ENCODE measurements at regions not wholly inside any gene's neighbourhood (a gene's known extent, or its start where the extent isn't known, plus 50 kb on each side); places are given as distances from the start of the nearest gene placed in this dataset.
"Not testable (repeated sequence)": the region's sequence is repeated elsewhere in the genome, so short reads cannot be mapped to it uniquely, and the experiment has no call there.

DNA sequence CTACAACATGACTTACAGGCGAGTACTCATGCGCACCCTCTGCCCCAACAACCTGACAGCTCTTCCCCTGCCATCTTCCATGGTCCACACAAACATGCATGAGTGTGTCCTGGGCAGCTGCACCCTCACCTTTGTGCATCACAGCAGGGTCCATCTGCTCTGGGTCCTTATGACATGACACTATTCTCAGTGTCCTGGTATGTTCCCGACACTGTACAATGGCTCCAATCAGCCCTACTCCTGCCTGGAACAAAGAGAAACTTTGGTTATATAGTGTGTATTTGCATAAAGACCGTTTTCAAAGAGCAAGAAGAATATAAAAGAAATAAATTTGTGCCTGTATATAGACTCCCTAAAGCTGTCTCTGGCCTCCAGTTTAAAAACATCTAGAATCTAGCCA, 1679.2 kb downstream of the SPATA31A7 start:
- TF ChIP-seq, protein P1, sequence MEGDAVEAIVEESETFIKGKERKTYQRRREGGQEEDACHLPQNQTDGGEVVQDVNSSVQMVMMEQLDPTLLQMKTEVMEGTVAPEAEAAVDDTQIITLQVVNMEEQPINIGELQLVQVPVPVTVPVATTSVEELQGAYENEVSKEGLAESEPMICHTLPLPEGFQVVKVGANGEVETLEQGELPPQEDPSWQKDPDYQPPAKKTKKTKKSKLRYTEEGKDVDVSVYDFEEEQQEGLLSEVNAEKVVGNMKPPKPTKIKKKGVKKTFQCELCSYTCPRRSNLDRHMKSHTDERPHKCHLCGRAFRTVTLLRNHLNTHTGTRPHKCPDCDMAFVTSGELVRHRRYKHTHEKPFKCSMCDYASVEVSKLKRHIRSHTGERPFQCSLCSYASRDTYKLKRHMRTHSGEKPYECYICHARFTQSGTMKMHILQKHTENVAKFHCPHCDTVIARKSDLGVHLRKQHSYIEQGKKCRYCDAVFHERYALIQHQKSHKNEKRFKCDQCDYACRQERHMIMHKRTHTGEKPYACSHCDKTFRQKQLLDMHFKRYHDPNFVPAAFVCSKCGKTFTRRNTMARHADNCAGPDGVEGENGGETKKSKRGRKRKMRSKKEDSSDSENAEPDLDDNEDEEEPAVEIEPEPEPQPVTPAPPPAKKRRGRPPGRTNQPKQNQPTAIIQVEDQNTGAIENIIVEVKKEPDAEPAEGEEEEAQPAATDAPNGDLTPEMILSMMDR (IDR thresholded peaks at IDR 0.05), result not testable (repeated sequence)
- TF ChIP-seq POLR2A (IDR thresholded peaks at IDR 0.05), result not testable (repeated sequence)

Measured in testis (tissue), 2 donors.